Breast epithelium (tissue), 4 donors: ENCODE measurements at regions not wholly inside any gene's neighbourhood (a gene's known extent, or its start where the extent isn't known, plus 50 kb on each side); places are given as distances from the start of the nearest gene placed in this dataset.

Experiments
- DNase-seq, 2 donors: peaks; one replicate each; pipeline ENCODE4 v3.0.0-alpha.2; 2019; ENCODE audit warnings: low spot score in 2 of 2
- H3K27ac ChIP-seq, 2 donors: fragments of 200-600 bp; sonication (generic) in 1 of 2; one replicate each; pipeline ENCODE4 v1.5.1; 2016 to 2019; ENCODE audit warnings: mild to moderate bottlenecking in 1 of 2
- H3K27me3 ChIP-seq, 2 donors: fragments of 200-600 bp; sonication (generic) in 1 of 2; one replicate each; pipeline versions ENCODE4 v1.5.1 to v1.6.0; 2017 to 2019; ENCODE audit warnings: control low read depth in 1 of 2, mild to moderate bottlenecking in 1 of 2
- H3K36me3 ChIP-seq: fragments of 200-600 bp; one replicate; pipeline ENCODE4 v1.5.1; 2019
- H3K4me1 ChIP-seq, 2 donors: fragments of 200-600 bp; sonication (generic); one replicate each; pipeline ENCODE4 v1.5.1; 2016 to 2019; ENCODE audit warnings: control low read depth in 1 of 2
- H3K4me3 ChIP-seq, 3 donors: fragments of 200-600 bp; sonication (generic); 1 replicate in 2 of 3; 2 replicates in 1 of 3; pipeline ENCODE4 v1.5.1; 2016 to 2019; ENCODE audit warnings: mild to moderate bottlenecking in 3 of 3, moderate library complexity in 2 of 3
- H3K9me3 ChIP-seq, 2 donors: fragments of 200-600 bp; sonication (generic) in 1 of 2; one replicate each; pipeline ENCODE4 v1.5.1; 2016 to 2019; ENCODE audit warnings: control low read depth in 1 of 2
- POLR2A ChIP-seq: fragments of 450-650 bp; IDR thresholded peaks from one replicate; pipeline ENCODE4 v1.6.1; 2016; ENCODE audit warnings: antibody characterized with exemption, mild to moderate bottlenecking, moderate library complexity
- POLR2AphosphoS5 ChIP-seq, 3 donors: sonication (generic); formaldehyde crosslinking; IDR thresholded peaks; one replicate each; pipeline ENCODE4 v1.6.1; 2017; ENCODE audit warnings: antibody characterized with exemption in 3 of 3
- intact Hi-C: fragments of 100-400 bp; cut with DNase I; formaldehyde crosslinking; loops from one replicate; pipeline ENCODE4 v1.15.1; 2023; ENCODE audit warnings: low total_unique reads
- TF ChIP-seq, protein P1 (sequence below), 3 donors: fragments of 450-650 bp; IDR thresholded peaks; one replicate each; pipeline ENCODE4 v1.5.1; 2016 to 2017; ENCODE audit warnings: antibody characterized with exemption in 3 of 3, mild to moderate bottlenecking in 3 of 3, moderate library complexity in 3 of 3

DNA sequence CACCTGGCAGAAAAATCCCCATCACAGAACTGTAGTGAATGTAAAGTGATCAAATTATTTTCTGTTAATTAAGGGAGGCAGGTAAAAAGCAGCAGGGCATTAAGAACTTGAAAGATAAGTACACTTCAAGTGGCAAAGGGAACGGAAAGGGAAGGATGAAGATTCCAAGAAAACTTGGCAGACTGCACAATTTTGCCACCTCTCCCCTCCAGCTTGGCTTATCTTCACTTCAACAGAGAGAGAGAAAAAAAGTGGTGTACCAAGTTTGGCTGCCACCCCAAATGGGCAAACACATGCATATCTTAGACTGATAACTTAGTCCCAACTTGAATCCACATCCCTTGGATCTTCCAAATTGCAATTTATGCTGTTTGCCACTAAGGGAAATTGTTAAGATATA is 598.1 kb upstream of the ACTRT1 start:
- Histone ChIP-seq H3K9me3 (no peaks in the 10 kb centered on the region), H3K27ac (no peak overlapping the region), H3K27me3 (peaks cover 0 to 13% of the 10 kb centered on the region in 2 donors), H3K4me1 (no peaks in the 10 kb centered on the region), H3K36me3 (no peaks in the 10 kb centered on the region), H3K4me3 (no peak overlapping the region)
- TF ChIP-seq POLR2AphosphoS5 (IDR thresholded peaks at IDR 0.05), result no peak
- no peak for TF ChIP-seq POLR2A
- TF ChIP-seq, protein P1, sequence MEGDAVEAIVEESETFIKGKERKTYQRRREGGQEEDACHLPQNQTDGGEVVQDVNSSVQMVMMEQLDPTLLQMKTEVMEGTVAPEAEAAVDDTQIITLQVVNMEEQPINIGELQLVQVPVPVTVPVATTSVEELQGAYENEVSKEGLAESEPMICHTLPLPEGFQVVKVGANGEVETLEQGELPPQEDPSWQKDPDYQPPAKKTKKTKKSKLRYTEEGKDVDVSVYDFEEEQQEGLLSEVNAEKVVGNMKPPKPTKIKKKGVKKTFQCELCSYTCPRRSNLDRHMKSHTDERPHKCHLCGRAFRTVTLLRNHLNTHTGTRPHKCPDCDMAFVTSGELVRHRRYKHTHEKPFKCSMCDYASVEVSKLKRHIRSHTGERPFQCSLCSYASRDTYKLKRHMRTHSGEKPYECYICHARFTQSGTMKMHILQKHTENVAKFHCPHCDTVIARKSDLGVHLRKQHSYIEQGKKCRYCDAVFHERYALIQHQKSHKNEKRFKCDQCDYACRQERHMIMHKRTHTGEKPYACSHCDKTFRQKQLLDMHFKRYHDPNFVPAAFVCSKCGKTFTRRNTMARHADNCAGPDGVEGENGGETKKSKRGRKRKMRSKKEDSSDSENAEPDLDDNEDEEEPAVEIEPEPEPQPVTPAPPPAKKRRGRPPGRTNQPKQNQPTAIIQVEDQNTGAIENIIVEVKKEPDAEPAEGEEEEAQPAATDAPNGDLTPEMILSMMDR (IDR thresholded peaks at IDR 0.05), result no peak
- intact Hi-C loops, result no loop called here
- no peak for DNase-seq

DNA sequence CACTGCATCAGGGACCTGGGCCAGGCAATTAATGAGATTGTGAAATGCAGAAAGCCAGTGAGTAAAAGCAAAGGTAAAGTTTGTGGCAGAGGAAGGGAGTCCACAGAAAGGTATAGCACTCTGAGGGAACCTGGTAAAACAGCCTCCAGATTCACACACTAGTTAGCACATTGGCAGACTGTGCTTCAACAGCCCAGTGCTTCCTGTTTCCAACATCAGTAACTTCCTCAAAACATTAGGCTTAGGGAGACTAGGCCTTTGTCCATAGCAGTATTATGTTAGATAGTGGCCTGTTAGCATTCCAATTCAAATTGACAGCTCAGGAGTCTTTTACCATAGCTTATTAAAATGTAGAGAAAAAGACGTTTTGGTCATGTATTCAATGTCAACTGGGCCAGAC is 582.6 kb upstream of the ACTRT1 start:
- H3K27ac ChIP-seq, result no peak overlapping the region
- DNase-seq, result no peak
- TF ChIP-seq POLR2A, result no peak
- TF ChIP-seq, protein P1 (IDR thresholded peaks at IDR 0.05), result no peak
- no peak for TF ChIP-seq POLR2AphosphoS5 (IDR thresholded peaks at IDR 0.05)

DNA sequence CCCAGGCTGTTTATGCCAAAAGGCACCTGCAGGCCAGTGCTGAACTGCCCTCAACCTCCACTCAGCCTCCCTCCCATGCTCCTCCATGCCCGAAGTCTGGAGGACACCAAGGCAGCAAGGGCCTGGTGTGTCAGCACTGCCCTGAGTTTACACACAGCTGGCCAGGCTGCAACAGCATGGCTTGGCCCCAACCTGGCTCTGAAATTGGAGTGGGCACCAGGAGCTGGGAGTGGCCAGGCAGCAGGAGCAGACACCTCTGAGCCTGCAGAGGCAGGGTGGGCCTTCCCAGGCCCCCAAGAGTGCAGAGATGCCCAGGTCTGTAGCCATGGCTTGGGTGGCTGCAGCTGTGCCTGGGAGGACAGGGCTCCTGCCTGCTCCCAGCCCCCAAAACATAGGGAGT is 571.2 kb upstream of the ACTRT1 start:
- no peak for TF ChIP-seq POLR2AphosphoS5 (IDR thresholded peaks at IDR 0.05)
- no peak for TF ChIP-seq POLR2A
- TF ChIP-seq, protein P1 (IDR thresholded peaks at IDR 0.05), result no peak
- H3K4me3 ChIP-seq, result no peak overlapping the region
- H3K36me3 ChIP-seq, result no peaks in the 10 kb centered on the region
- no peak overlapping the region for H3K27ac ChIP-seq
- H3K4me1 ChIP-seq, result no peaks in the 10 kb centered on the region
- DNase-seq, result no peak
- intact Hi-C loops, result loop anchor here (2.0 kb wide), 1 partner anchor 51 kb away; no protein-coding TSS in a partner anchor
- H3K9me3 ChIP-seq, result no peaks in the 10 kb centered on the region
- H3K27me3 ChIP-seq, result no peaks in the 10 kb centered on the region

More for the DNA sequence above, 582.6 kb upstream of the ACTRT1 start:
- intact Hi-C loops, result no loop called here
- Histone ChIP-seq H3K9me3 (no peaks in the 10 kb centered on the region), H3K4me1 (no peaks in the 10 kb centered on the region), H3K36me3 (no peaks in the 10 kb centered on the region), H3K27me3 (peaks cover 0 to 5% of the 10 kb centered on the region in 2 donors), H3K4me3 (no peak overlapping the region)

DNA sequence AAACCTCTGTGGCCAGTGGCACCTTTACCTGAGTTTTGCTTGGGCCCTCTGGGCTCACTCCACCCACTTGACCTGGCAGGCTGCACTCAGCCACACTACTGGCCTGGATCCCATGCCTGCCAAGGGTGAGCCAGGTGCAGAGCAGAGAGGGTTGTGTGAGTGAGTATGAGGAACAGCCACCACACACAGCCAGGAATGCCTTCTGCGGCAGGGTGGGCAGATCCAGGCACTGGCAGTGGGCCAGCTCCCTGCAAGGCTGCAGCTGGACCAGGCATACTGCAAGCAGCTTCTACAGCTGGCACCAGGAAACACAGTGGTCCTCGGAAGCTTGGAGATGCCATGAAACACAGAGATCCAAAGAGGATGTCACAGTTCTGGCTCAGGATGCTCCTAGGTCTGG is 570.1 kb upstream of the ACTRT1 start:
- Histone ChIP-seq H3K4me3 (no peak overlapping the region), H3K27me3 (no peaks in the 10 kb centered on the region), H3K36me3 (no peaks in the 10 kb centered on the region), H3K27ac (no peak overlapping the region), H3K9me3 (no peaks in the 10 kb centered on the region), H3K4me1 (no peaks in the 10 kb centered on the region)
- TF ChIP-seq, protein P1 (IDR thresholded peaks at IDR 0.05), result no peak
- no peak for TF ChIP-seq POLR2A
- no peak for TF ChIP-seq POLR2AphosphoS5 (IDR thresholded peaks at IDR 0.05)
- intact Hi-C loops, result loop anchor here (2.0 kb wide), 1 partner anchor 49 kb away; no protein-coding TSS in a partner anchor
- DNase-seq, result no peak

DNA sequence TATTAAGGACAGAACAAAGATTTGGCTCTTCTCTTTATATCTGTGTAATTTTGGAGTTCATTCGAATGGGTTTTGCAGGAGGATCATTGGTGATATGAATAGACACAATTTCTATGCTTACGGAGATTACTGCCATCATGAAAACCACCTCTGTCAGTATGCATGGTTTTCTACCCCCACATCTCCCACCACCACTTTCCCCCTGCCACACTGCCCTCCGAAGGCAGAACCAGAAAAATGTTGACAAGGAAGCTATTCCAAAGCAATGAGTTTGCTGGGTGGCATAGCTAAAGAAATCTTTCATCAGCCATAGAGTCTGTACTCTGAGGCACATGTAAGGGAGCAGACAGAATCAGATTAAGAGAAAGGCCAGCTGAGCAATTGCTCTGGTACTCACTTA is 567.3 kb upstream of the ACTRT1 start:
- intact Hi-C loops, result no loop called here
- Histone ChIP-seq H3K36me3 (no peaks in the 10 kb centered on the region), H3K9me3 (no peaks in the 10 kb centered on the region), H3K4me1 (no peaks in the 10 kb centered on the region), H3K27me3 (no peaks in the 10 kb centered on the region), H3K27ac (no peak overlapping the region), H3K4me3 (no peak overlapping the region)
- no peak for TF ChIP-seq POLR2A
- TF ChIP-seq, protein P1 (IDR thresholded peaks at IDR 0.05), result no peak
- no peak for TF ChIP-seq POLR2AphosphoS5 (IDR thresholded peaks at IDR 0.05)
- DNase-seq, result no peak
